ENCODE measurements at regions not wholly inside any gene's neighbourhood (a gene's known extent, or its start where the extent isn't known, plus 50 kb on each side); places are given as distances from the start of the nearest gene placed in this dataset.

DNA sequence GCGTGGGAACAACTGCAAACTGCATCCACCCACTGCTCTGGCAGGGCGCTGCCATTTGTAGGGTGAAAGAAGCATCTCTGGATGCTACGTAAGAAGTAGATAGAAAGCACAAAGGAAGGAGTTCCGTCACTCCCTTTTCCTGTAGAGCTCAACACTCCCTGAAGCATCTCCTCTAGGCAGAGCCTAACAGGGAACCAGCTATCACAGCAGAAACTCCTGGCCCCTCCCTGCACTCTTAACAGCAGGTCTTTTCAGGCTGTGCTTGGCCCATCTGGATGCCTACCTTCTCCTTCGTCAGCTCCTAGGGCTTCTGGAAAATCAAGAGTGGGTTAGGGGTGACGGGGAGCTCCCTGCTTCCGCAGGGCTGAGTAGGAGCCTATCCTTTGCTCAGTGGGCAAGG, 112.9 kb upstream of the TLL1 start:
- Histone ChIP-seq H3K4me3 (ENCODE audit: low read depth in 1 of 3, low read length in 3 of 3) (no peak overlapping the region), H3K4me1 (ENCODE audit: control insufficient read depth in 4 of 4, insufficient read depth in 4 of 4, low read length in 3 of 4) (no peaks in the 10 kb centered on the region), H3K36me3 (ENCODE audit: control insufficient read depth in 4 of 4, insufficient read depth in 3 of 4, low read depth in 1 of 4, low read length in 3 of 4) (no peaks in the 10 kb centered on the region), H3K9me3 (ENCODE audit: control insufficient read depth in 4 of 4, low read length in 3 of 4) (no peaks in the 10 kb centered on the region), H3K27me3 (ENCODE audit: control insufficient read depth in 4 of 4, insufficient read depth in 4 of 4, low read length in 3 of 4) (no peaks in the 10 kb centered on the region), H3K9ac (ENCODE audit: low read depth in 1 of 2, low read length in 2 of 2) (no peak overlapping the region), H3K27ac (ENCODE audit: low read depth in 1 of 2, low read length in 2 of 2) (no peak overlapping the region)
- DNase-seq (ENCODE audit: low spot score), result no peak
- WGBS, result 90% methylated on average over 7 of the region's 7 CpGs
- TF ChIP-seq RAD21 (IDR thresholded peaks at IDR 0.05) (no peak), EGR1 (IDR thresholded peaks at IDR 0.05; ENCODE audit: low read depth in 2 of 2) (no peak), RXRA (IDR thresholded peaks at IDR 0.05) (no peak), YY1 (IDR thresholded peaks at IDR 0.05) (no peak), NR2F2 (IDR thresholded peaks at IDR 0.05) (no peak)
- TF ChIP-seq, protein P1, sequence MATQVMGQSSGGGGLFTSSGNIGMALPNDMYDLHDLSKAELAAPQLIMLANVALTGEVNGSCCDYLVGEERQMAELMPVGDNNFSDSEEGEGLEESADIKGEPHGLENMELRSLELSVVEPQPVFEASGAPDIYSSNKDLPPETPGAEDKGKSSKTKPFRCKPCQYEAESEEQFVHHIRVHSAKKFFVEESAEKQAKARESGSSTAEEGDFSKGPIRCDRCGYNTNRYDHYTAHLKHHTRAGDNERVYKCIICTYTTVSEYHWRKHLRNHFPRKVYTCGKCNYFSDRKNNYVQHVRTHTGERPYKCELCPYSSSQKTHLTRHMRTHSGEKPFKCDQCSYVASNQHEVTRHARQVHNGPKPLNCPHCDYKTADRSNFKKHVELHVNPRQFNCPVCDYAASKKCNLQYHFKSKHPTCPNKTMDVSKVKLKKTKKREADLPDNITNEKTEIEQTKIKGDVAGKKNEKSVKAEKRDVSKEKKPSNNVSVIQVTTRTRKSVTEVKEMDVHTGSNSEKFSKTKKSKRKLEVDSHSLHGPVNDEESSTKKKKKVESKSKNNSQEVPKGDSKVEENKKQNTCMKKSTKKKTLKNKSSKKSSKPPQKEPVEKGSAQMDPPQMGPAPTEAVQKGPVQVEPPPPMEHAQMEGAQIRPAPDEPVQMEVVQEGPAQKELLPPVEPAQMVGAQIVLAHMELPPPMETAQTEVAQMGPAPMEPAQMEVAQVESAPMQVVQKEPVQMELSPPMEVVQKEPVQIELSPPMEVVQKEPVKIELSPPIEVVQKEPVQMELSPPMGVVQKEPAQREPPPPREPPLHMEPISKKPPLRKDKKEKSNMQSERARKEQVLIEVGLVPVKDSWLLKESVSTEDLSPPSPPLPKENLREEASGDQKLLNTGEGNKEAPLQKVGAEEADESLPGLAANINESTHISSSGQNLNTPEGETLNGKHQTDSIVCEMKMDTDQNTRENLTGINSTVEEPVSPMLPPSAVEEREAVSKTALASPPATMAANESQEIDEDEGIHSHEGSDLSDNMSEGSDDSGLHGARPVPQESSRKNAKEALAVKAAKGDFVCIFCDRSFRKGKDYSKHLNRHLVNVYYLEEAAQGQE (IDR thresholded peaks at IDR 0.05), result no peak

DNA sequence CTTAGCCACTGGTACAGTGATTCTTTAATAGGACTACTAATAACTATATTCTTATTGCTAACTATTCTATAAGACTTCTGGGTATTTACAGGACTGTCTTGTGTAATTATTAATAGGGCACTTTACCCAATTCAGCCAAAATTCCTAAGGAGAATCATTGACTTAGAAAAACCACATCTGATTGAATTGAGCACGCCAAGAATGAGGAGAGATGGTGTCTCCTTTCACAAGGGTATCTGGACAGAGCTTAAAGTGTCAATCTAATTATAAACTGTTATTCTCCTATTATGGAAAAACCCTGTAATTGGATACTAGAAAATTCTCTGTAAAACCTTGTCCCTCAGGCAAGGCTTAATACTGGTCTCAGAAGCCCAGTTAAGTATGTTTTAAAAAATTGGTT, 111.1 kb upstream of the TLL1 start:
- H3K4me1 ChIP-seq (ENCODE audit: control insufficient read depth in 4 of 4, insufficient read depth in 4 of 4, low read length in 3 of 4), result no peaks in the 10 kb centered on the region
- no peak overlapping the region for H3K4me3 ChIP-seq (ENCODE audit: low read depth in 1 of 3, low read length in 3 of 3)
- no peaks in the 10 kb centered on the region for H3K27me3 ChIP-seq (ENCODE audit: control insufficient read depth in 4 of 4, insufficient read depth in 4 of 4, low read length in 3 of 4)
- no peaks in the 10 kb centered on the region for H3K36me3 ChIP-seq (ENCODE audit: control insufficient read depth in 4 of 4, insufficient read depth in 3 of 4, low read depth in 1 of 4, low read length in 3 of 4)
- H3K9me3 ChIP-seq (ENCODE audit: control insufficient read depth in 4 of 4, low read length in 3 of 4), result no peaks in the 10 kb centered on the region
- H3K9ac ChIP-seq (ENCODE audit: low read depth in 1 of 2, low read length in 2 of 2), result no peak overlapping the region
- no peak for DNase-seq (ENCODE audit: low spot score)
- TF ChIP-seq HNF4A (conservative IDR thresholded peaks at IDR 0.05), result no peak
- no peak for TF ChIP-seq RXRA (IDR thresholded peaks at IDR 0.05)
- TF ChIP-seq, protein P2, sequence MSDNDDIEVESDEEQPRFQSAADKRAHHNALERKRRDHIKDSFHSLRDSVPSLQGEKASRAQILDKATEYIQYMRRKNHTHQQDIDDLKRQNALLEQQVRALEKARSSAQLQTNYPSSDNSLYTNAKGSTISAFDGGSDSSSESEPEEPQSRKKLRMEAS (IDR thresholded peaks at IDR 0.05), result no peak
- no peak overlapping the region for H3K27ac ChIP-seq (ENCODE audit: low read depth in 1 of 2, low read length in 2 of 2)
- 84% methylated on average over 1 of the region's 1 CpG for WGBS

DNA sequence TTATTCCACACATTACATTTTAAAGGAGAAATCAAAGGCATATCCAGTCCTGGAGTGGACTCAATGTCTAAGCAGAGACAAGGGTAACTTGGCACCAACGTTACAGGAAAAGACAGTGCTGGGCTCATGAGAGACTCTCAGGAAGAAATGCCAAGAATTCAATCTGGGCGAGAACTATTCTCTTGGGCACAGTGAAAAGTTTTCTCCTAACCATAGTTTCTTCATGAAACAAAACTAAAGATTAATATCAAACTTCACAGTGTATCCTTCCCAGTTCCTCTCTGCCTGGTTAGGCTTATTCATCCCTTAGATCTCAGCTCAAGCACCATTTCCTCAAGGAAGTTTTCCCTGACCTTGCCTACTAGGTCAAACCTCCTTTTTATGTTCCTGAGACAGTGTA, 109.4 kb upstream of the TLL1 start:
- no peak overlapping the region for H3K27ac ChIP-seq (ENCODE audit: low read depth in 1 of 2, low read length in 2 of 2)
- no peaks in the 10 kb centered on the region for H3K36me3 ChIP-seq (ENCODE audit: control insufficient read depth in 4 of 4, insufficient read depth in 3 of 4, low read depth in 1 of 4, low read length in 3 of 4)
- H3K4me3 ChIP-seq (ENCODE audit: low read depth in 1 of 3, low read length in 3 of 3), result no peak overlapping the region
- H3K9ac ChIP-seq (ENCODE audit: low read depth in 1 of 2, low read length in 2 of 2), result no peak overlapping the region
- H3K9me3 ChIP-seq (ENCODE audit: control insufficient read depth in 4 of 4, low read length in 3 of 4), result no peaks in the 10 kb centered on the region
- 74% methylated on average over 2 of the region's 2 CpGs for WGBS
- H3K4me1 ChIP-seq (ENCODE audit: control insufficient read depth in 4 of 4, insufficient read depth in 4 of 4, low read length in 3 of 4), result no peaks in the 10 kb centered on the region
- DNase-seq (ENCODE audit: low spot score), result no peak
- H3K27me3 ChIP-seq (ENCODE audit: control insufficient read depth in 4 of 4, insufficient read depth in 4 of 4, low read length in 3 of 4), result no peaks in the 10 kb centered on the region
- TF ChIP-seq, protein P3, sequence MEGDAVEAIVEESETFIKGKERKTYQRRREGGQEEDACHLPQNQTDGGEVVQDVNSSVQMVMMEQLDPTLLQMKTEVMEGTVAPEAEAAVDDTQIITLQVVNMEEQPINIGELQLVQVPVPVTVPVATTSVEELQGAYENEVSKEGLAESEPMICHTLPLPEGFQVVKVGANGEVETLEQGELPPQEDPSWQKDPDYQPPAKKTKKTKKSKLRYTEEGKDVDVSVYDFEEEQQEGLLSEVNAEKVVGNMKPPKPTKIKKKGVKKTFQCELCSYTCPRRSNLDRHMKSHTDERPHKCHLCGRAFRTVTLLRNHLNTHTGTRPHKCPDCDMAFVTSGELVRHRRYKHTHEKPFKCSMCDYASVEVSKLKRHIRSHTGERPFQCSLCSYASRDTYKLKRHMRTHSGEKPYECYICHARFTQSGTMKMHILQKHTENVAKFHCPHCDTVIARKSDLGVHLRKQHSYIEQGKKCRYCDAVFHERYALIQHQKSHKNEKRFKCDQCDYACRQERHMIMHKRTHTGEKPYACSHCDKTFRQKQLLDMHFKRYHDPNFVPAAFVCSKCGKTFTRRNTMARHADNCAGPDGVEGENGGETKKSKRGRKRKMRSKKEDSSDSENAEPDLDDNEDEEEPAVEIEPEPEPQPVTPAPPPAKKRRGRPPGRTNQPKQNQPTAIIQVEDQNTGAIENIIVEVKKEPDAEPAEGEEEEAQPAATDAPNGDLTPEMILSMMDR (IDR thresholded peaks at IDR 0.05; ENCODE audit: low read depth, low read length, missing input control), result no peak
- TF ChIP-seq NR2F2 (IDR thresholded peaks at IDR 0.05), result no peak
- TF ChIP-seq, protein P4, sequence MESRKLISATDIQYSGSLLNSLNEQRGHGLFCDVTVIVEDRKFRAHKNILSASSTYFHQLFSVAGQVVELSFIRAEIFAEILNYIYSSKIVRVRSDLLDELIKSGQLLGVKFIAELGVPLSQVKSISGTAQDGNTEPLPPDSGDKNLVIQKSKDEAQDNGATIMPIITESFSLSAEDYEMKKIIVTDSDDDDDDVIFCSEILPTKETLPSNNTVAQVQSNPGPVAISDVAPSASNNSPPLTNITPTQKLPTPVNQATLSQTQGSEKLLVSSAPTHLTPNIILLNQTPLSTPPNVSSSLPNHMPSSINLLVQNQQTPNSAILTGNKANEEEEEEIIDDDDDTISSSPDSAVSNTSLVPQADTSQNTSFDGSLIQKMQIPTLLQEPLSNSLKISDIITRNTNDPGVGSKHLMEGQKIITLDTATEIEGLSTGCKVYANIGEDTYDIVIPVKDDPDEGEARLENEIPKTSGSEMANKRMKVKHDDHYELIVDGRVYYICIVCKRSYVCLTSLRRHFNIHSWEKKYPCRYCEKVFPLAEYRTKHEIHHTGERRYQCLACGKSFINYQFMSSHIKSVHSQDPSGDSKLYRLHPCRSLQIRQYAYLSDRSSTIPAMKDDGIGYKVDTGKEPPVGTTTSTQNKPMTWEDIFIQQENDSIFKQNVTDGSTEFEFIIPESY (IDR thresholded peaks at IDR 0.05), result no peak
- TF ChIP-seq, protein P5, sequence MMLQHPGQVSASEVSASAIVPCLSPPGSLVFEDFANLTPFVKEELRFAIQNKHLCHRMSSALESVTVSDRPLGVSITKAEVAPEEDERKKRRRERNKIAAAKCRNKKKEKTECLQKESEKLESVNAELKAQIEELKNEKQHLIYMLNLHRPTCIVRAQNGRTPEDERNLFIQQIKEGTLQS (IDR thresholded peaks at IDR 0.05), result no peak
- TF ChIP-seq GABPA (IDR thresholded peaks at IDR 0.05 in 1 of 2, conservative IDR thresholded peaks at IDR 0.05 in 1 of 2), result no peak
- TF ChIP-seq TAF1 (conservative IDR thresholded peaks at IDR 0.05), result no peak
- TF ChIP-seq HNF4G (IDR thresholded peaks at IDR 0.05), result no peak
- no peak for TF ChIP-seq SP1 (IDR thresholded peaks at IDR 0.05)
- TF ChIP-seq, protein P2 (IDR thresholded peaks at IDR 0.05), result no peak
- TF ChIP-seq, protein P1 (IDR thresholded peaks at IDR 0.05), result no peak
- TF ChIP-seq EGR1 (IDR thresholded peaks at IDR 0.05; ENCODE audit: low read depth in 2 of 2), result no peak
- no peak for TF ChIP-seq RXRA (IDR thresholded peaks at IDR 0.05)
- no peak for TF ChIP-seq FOXA2 (IDR thresholded peaks at IDR 0.05)
- no peak for TF ChIP-seq JUND (IDR thresholded peaks at IDR 0.05)
